HG03354 (cell line): ENCODE measurements at regions not wholly inside any gene's neighbourhood (a gene's known extent, or its start where the extent isn't known, plus 50 kb on each side); places are given as distances from the start of the nearest gene placed in this dataset.
"Not testable (repeated sequence)": the region's sequence is repeated elsewhere in the genome, so short reads cannot be mapped to it uniquely, and the experiment has no call there.

Experiments
- ATAC-seq: cut with Tn5 transposase; IDR thresholded peaks from one replicate; pipeline ENCODE4 v1.9.1; 2021; ENCODE audit warnings: mild to moderate bottlenecking; ENCODE audit not compliant: unreplicated experiment, poor library complexity, severe bottlenecking

- no peak for ATAC-seq
These were observed 194.5 kb downstream of the HSD17B3 start for GRCh38 chr9:96107436-96107835.

GRCh38 chr9:96100385-96101300, 201.3 kb downstream of the HSD17B3 start:
- no peak for ATAC-seq

GRCh38 chr9:96090630-96091029, 211.3 kb downstream of the HSD17B3 start:
- not testable (repeated sequence) for ATAC-seq

GRCh38 chr9:96089452-96090085, 212.4 kb downstream of the HSD17B3 start:
- ATAC-seq = no peak

GRCh38 chr9:96088510-96088909, 213.0 kb downstream of the ERCC6L2 start:
- no peak for ATAC-seq

- ATAC-seq = no peak
These were observed 212.3 kb downstream of the ERCC6L2 start for GRCh38 chr9:96087669-96088299.

- ATAC-seq = no peak
These were observed 211.6 kb downstream of the ERCC6L2 start for GRCh38 chr9:96086936-96087571.

- ATAC-seq = no peak
These were observed 210.1 kb downstream of the ERCC6L2 start for GRCh38 chr9:96085491-96086143.

GRCh38 chr9:96084331-96084734, 208.8 kb downstream of the ERCC6L2 start:
- no peak for ATAC-seq

- no peak for ATAC-seq
These were observed 207.2 kb downstream of the ERCC6L2 start for GRCh38 chr9:96082516-96083232.

GRCh38 chr9:96080364-96080763, 204.9 kb downstream of the ERCC6L2 start:
- ATAC-seq = no peak

GRCh38 chr9:96079779-96080178, 204.3 kb downstream of the ERCC6L2 start:
- no peak for ATAC-seq

- ATAC-seq = no peak
These were observed 203.5 kb downstream of the ERCC6L2 start for GRCh38 chr9:96078897-96079490.

- no peak for ATAC-seq
These were observed 200.3 kb downstream of the ERCC6L2 start for GRCh38 chr9:96075757-96076156.

GRCh38 chr9:96075111-96075510, 199.6 kb downstream of the ERCC6L2 start:
- no peak for ATAC-seq

- no peak for ATAC-seq
These were observed 198.3 kb downstream of the ERCC6L2 start for GRCh38 chr9:96073531-96074480.

- ATAC-seq = no peak
These were observed 197.4 kb downstream of the ERCC6L2 start for GRCh38 chr9:96072930-96073329.

- no peak for ATAC-seq
These were observed 196.3 kb downstream of the ERCC6L2 start for GRCh38 chr9:96071815-96072124.
